ENCODE measurements at regions not wholly inside any gene's neighbourhood (a gene's known extent, or its start where the extent isn't known, plus 50 kb on each side); places are given as distances from the start of the nearest gene placed in this dataset.

DNA sequence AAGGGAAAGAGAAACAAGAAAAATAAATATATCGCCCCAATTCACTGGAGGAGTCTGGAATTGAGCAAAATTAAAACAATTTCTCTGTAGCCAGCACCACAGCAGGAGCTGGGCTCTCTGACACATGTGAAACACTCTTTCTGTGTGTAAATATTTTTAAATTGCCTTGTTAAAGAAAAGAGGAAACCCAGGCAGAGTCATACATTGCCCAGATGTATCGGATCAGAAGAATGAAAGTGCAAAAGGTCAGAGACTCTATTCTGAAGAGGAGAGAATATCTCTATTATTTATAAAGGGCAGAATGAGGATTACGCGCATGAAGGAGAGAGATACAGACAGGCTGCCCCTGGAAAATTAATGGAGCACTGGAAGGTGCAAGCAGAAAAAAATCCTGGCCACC, 127.0 kb upstream of the MAN1A1 start:
- Histone ChIP-seq H3K27me3 (no peaks in the 10 kb centered on the region), H3K4me3 (no peak overlapping the region), H3K36me3 (no peaks in the 10 kb centered on the region), H3K9me3 (no peaks in the 10 kb centered on the region), H3K27ac (no peak overlapping the region), H3K4me1 (peaks cover 0 to 2% (median 0%) of the 10 kb centered on the region in 3 donors)
- no peak for TF ChIP-seq CTCF (IDR thresholded peaks at IDR 0.05)
- intact Hi-C loops (cut with DNase I): no loop called here
- DNase-seq (no peak), ATAC-seq (peak in 1 of 4 donors; percentile 27), FAIRE-seq (no peak)
- WGBS, 2 donors: 81 to 91% methylated on average over 4 of the region's 4 CpGs

- ATAC-seq: no peak
- FAIRE-seq: no peak
- no peak for TF ChIP-seq CTCF (IDR thresholded peaks at IDR 0.05)
These were observed 126.5 kb upstream of the MAN1A1 start for GRCh38 chr6:119476024-119476423.

GRCh38 chr6:119470893-119471542, 121.5 kb upstream of the MAN1A1 start:
- WGBS, 2 donors: 34 to 61% methylated on average over 3 of the region's 3 CpGs
- Histone ChIP-seq H3K36me3 (no peaks in the 10 kb centered on the region), H3K4me1 (no peaks in the 10 kb centered on the region), H3K27me3 (no peaks in the 10 kb centered on the region), H3K9me3 (no peaks in the 10 kb centered on the region), H3K4me3 (no peak overlapping the region), H3K27ac (no peak overlapping the region)
- no peak for TF ChIP-seq CTCF (IDR thresholded peaks at IDR 0.05)
- DNase-seq (no peak), FAIRE-seq (no peak), ATAC-seq (no peak)
- intact Hi-C loops (cut with DNase I): no loop called here

More at GRCh38 chr6:119476024-119476423, 126.5 kb upstream of the MAN1A1 start:
- no peak for DNase-seq
- WGBS, 2 donors: 64 to 67% methylated on average over 2 of the region's 2 CpGs
- intact Hi-C loops (cut with DNase I): no loop called here
- Histone ChIP-seq H3K4me3 (no peak overlapping the region), H3K27me3 (no peaks in the 10 kb centered on the region), H3K9me3 (no peaks in the 10 kb centered on the region), H3K36me3 (no peaks in the 10 kb centered on the region), H3K27ac (no peak overlapping the region), H3K4me1 (peaks cover 0 to 2% (median 0%) of the 10 kb centered on the region in 3 donors)

DNA sequence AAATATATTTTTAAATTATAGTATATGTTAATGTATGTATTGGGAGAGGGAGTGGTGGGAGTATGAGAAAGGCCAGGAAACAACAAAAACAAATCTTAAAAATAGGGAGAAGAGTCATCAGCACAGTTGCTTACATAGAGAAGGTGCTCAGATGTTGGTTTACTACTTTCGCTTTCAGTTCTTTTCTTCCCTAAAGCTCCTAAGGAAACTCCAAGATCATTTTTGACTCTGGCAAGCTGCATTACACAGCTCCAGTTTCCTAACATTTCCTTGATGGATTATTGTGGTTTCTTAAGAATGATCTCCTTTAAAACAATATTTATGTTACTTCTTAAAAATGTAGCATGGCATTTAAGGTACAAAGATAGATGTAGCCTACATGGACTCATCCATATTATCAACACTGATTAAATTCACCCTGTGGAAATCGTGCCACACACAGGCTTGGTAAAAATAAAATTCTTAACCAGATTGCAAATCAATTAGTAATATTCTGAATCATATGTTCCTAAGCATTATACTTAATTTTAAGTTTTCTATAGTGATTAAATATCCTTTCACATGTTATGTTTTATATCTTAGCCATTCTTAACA, 118.0 kb upstream of the MAN1A1 start:
- no peak for TF ChIP-seq CTCF (IDR thresholded peaks at IDR 0.05)
- peak; percentile 53 for FAIRE-seq
- H3K4me3 ChIP-seq: no peak overlapping the region

GRCh38 chr6:119466226-119466625, 116.7 kb upstream of the MAN1A1 start:
- no peak overlapping the region for H3K27ac ChIP-seq
- H3K4me3 ChIP-seq: no peak overlapping the region
- no peaks in the 10 kb centered on the region for H3K9me3 ChIP-seq
- no peak for ATAC-seq
- 96 to 100% methylated on average over 2 of the region's 2 CpGs for WGBS, 2 donors
- H3K27me3 ChIP-seq: no peaks in the 10 kb centered on the region
- no peak for DNase-seq
- H3K4me1 ChIP-seq: no peaks in the 10 kb centered on the region
- no peak for FAIRE-seq
- TF ChIP-seq CTCF (IDR thresholded peaks at IDR 0.05): no peak
- H3K36me3 ChIP-seq: no peaks in the 10 kb centered on the region
- intact Hi-C loops (cut with DNase I): no loop called here

More for the DNA sequence above, 118.0 kb upstream of the MAN1A1 start:
- no peak for DNase-seq
- Histone ChIP-seq H3K27ac (no peak overlapping the region), H3K4me1 (no peaks in the 10 kb centered on the region), H3K36me3 (no peaks in the 10 kb centered on the region), H3K9me3 (no peaks in the 10 kb centered on the region), H3K27me3 (no peaks in the 10 kb centered on the region)
- peak in 3 of 4 donors; percentile 24 to 77 (median 67) for ATAC-seq
- 84 to 86% methylated on average over 2 of the region's 2 CpGs for WGBS, 2 donors
- intact Hi-C loops (cut with DNase I): no loop called here
